ENCODE measurements at regions not wholly inside any gene's neighbourhood (a gene's known extent, or its start where the extent isn't known, plus 50 kb on each side); places are given as distances from the start of the nearest gene placed in this dataset.
"Not testable (repeated sequence)": the region's sequence is repeated elsewhere in the genome, so short reads cannot be mapped to it uniquely, and the experiment has no call there.

DNA sequence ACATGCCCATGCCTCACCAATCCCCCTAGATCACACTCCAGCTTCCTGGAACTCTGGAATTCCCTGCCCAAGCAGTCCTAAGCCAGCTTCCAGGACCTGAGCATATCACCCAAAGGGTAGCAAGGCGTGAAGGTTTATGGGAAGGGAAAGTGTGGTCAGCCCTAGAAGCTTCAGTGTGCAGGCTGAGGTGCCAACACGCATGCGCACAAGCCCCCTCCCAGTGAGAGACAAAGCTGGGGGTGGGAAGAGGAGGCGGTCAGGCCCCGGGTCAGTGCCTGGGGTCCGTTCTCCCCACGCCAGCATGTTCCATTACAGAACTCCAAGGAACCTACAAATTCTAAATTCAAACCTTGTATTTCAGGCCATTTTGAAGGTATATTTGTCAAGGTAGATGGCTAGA lies 103.6 kb upstream of the C7orf33 start:
- Histone ChIP-seq H3K27ac (ENCODE audit: low read depth, low read length) (no peak overlapping the region), H3K4me1 (ENCODE audit: control insufficient read depth, insufficient read depth, low read length) (no peaks in the 10 kb centered on the region), H3K36me3 (ENCODE audit: control insufficient read depth, insufficient read depth, low read length) (no peaks in the 10 kb centered on the region), H3K9ac (ENCODE audit: low read depth, low read length) (no peak overlapping the region), H3K9me3 (ENCODE audit: control insufficient read depth, insufficient read depth, low read length) (no peaks in the 10 kb centered on the region), H3K4me3 (ENCODE audit: low read depth, low read length) (no peak overlapping the region), H3K27me3 (ENCODE audit: control insufficient read depth, insufficient read depth, low read length) (no peaks in the 10 kb centered on the region)

DNA sequence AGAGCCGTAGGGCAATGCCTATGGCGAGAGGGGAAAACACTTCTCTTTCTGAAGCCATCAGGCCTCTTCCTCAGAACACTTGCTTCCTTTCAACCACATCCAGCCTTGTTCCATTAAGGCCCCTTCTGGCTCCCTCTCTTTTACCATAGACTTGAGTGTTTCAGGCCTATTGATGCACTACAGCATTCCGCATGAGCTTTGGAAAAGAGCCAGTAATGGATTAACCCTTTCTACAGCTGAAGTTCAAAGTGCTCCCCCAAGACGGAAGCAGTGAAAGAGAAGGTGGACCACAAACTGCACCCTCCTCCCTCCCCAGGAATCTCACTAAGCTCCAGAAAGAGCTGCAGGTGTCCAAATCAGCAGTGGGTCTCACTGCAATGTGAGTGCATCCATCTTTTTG lies 102.7 kb upstream of the C7orf33 start:
- Histone ChIP-seq H3K9me3 (ENCODE audit: control insufficient read depth, insufficient read depth, low read length) (0 out of 2 replicates have a peak, but pooled peaks cover 5% of the 10 kb centered on the region), H3K4me3 (ENCODE audit: low read depth, low read length) (no peak overlapping the region), H3K36me3 (ENCODE audit: control insufficient read depth, insufficient read depth, low read length) (no peaks in the 10 kb centered on the region), H3K27ac (ENCODE audit: low read depth, low read length) (no peak overlapping the region), H3K27me3 (ENCODE audit: control insufficient read depth, insufficient read depth, low read length) (no peaks in the 10 kb centered on the region), H3K4me1 (ENCODE audit: control insufficient read depth, insufficient read depth, low read length) (no peaks in the 10 kb centered on the region), H3K9ac (ENCODE audit: low read depth, low read length) (no peak overlapping the region)

GRCh38 chr7:148489678-148490077 lies 100.9 kb upstream of the C7orf33 start:
- Histone ChIP-seq H3K9me3 (ENCODE audit: control insufficient read depth, insufficient read depth, low read length) (0 out of 2 replicates have a peak, but pooled peaks cover 5% of the 10 kb centered on the region), H3K4me3 (ENCODE audit: low read depth, low read length) (no peak overlapping the region), H3K36me3 (ENCODE audit: control insufficient read depth, insufficient read depth, low read length) (no peaks in the 10 kb centered on the region), H3K9ac (ENCODE audit: low read depth, low read length) (no peak overlapping the region), H3K27ac (ENCODE audit: low read depth, low read length) (no peak overlapping the region), H3K27me3 (ENCODE audit: control insufficient read depth, insufficient read depth, low read length) (no peaks in the 10 kb centered on the region), H3K4me1 (ENCODE audit: control insufficient read depth, insufficient read depth, low read length) (no peaks in the 10 kb centered on the region)

DNA sequence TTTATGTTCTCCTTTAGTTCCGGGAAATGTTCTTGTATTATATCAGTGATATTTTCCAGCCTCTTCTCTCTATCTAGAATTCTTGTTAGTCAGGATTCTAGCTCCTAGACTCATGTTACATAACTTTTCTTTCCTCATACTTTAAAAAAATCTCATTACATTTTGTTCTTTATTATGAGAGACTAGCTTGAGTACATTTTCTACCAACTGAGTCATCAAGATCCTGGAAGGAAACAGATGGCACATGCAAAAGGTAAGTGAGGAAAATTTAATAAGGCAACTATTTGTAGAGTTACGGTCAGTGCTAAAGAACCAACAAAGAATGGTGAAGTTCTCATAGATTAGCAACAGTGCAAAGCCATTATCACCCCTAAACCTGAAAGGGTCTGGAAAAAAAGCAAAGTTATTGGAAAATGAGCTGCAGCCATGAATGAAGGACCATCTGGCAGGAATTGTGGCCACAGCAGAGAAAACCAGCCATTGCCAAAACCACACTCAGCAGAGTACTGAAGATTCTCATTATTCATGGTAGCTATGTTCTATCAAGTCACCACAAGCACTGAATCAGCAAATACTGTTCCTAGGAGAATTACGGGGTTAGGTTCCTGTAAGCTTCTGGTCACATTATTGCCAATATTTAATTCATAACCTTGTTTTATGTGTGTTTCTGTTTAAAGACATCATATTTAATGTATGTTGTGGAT lies 98.3 kb upstream of the C7orf33 start:
- Histone ChIP-seq H3K4me1 (ENCODE audit: control insufficient read depth, insufficient read depth, low read length) (no peaks in the 10 kb centered on the region), H3K36me3 (ENCODE audit: control insufficient read depth, insufficient read depth, low read length) (no peaks in the 10 kb centered on the region), H3K4me3 (ENCODE audit: low read depth, low read length) (no peak overlapping the region), H3K27me3 (ENCODE audit: control insufficient read depth, insufficient read depth, low read length) (no peaks in the 10 kb centered on the region), H3K9ac (ENCODE audit: low read depth, low read length) (no peak overlapping the region), H3K27ac (ENCODE audit: low read depth, low read length) (no peak overlapping the region), H3K9me3 (ENCODE audit: control insufficient read depth, insufficient read depth, low read length) (0 out of 2 replicates have a peak, but pooled peaks cover 5% of the 10 kb centered on the region)

DNA sequence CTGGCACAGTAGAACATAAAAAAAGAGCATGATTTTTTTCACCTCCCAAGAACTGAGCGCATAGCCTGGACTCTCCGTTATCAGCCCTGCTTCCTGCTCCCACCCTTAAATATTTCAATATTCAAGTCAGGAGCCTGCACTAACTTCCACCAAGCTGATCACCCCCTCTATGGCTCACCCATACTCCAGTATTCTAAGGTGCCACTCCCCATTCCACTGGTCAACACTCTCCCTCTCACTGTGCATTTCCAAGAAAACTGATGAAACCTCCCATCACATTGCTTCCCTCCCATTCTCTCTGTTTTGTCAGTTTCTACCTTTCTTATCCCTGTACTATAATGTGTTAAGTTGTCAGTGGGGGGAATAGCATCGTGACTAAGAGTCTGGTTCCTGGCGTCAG lies 95.0 kb upstream of the C7orf33 start:
- Histone ChIP-seq H3K9ac (ENCODE audit: low read depth, low read length) (no peak overlapping the region), H3K27ac (ENCODE audit: low read depth, low read length) (no peak overlapping the region)

DNA sequence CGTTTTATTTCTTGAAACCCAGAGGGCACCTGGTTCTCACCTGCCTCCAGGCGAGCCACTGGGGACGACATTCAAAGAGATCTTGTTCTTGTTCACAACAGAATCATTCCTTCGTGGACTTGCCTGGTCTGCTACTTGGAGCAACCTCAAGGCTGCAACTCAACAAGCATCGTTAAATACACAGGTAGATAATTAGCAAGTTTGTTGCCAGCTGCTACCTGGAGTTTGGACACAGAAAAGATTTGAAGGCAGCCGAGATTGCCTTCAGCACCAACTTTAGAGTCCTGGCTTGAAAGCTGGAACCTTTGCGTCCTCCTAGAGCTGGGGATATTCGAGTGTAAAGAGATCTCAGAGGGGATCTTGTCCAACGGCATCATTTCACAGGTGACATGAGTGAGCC lies 89.6 kb upstream of the C7orf33 start:
- Histone ChIP-seq H3K4me1 (ENCODE audit: control insufficient read depth, insufficient read depth, low read length) (peaks cover 25% of the 10 kb centered on the region), H3K9me3 (ENCODE audit: control insufficient read depth, insufficient read depth, low read length) (no peaks in the 10 kb centered on the region), H3K27ac (ENCODE audit: low read depth, low read length) (peak overlapping the region; percentile 49), H3K4me3 (ENCODE audit: low read depth, low read length) (no peak overlapping the region), H3K9ac (ENCODE audit: low read depth, low read length) (no peak overlapping the region), H3K36me3 (ENCODE audit: control insufficient read depth, insufficient read depth, low read length) (no peaks in the 10 kb centered on the region), H3K27me3 (ENCODE audit: control insufficient read depth, insufficient read depth, low read length) (0 out of 2 replicates have a peak, but pooled peaks cover 3% of the 10 kb centered on the region)

More for the DNA sequence above, 95.0 kb upstream of the C7orf33 start:
- no peaks in the 10 kb centered on the region for H3K36me3 ChIP-seq (ENCODE audit: control insufficient read depth, insufficient read depth, low read length)
- no peaks in the 10 kb centered on the region for H3K4me1 ChIP-seq (ENCODE audit: control insufficient read depth, insufficient read depth, low read length)
- 0 out of 2 replicates have a peak, but pooled peaks cover 5% of the 10 kb centered on the region for H3K9me3 ChIP-seq (ENCODE audit: control insufficient read depth, insufficient read depth, low read length)
- no peak overlapping the region for H3K4me3 ChIP-seq (ENCODE audit: low read depth, low read length)
- H3K27me3 ChIP-seq (ENCODE audit: control insufficient read depth, insufficient read depth, low read length) = no peaks in the 10 kb centered on the region

GRCh38 chr7:148503900-148504487 lies 86.6 kb upstream of the C7orf33 start:
- Histone ChIP-seq H3K9ac (ENCODE audit: low read depth, low read length) (no peak overlapping the region), H3K4me3 (ENCODE audit: low read depth, low read length) (no peak overlapping the region), H3K27me3 (ENCODE audit: control insufficient read depth, insufficient read depth, low read length) (0 out of 2 replicates have a peak, but pooled peaks cover 3% of the 10 kb centered on the region), H3K4me1 (ENCODE audit: control insufficient read depth, insufficient read depth, low read length) (peaks cover 25% of the 10 kb centered on the region), H3K27ac (ENCODE audit: low read depth, low read length) (no peak overlapping the region), H3K9me3 (ENCODE audit: control insufficient read depth, insufficient read depth, low read length) (no peaks in the 10 kb centered on the region), H3K36me3 (ENCODE audit: control insufficient read depth, insufficient read depth, low read length) (no peaks in the 10 kb centered on the region)

DNA sequence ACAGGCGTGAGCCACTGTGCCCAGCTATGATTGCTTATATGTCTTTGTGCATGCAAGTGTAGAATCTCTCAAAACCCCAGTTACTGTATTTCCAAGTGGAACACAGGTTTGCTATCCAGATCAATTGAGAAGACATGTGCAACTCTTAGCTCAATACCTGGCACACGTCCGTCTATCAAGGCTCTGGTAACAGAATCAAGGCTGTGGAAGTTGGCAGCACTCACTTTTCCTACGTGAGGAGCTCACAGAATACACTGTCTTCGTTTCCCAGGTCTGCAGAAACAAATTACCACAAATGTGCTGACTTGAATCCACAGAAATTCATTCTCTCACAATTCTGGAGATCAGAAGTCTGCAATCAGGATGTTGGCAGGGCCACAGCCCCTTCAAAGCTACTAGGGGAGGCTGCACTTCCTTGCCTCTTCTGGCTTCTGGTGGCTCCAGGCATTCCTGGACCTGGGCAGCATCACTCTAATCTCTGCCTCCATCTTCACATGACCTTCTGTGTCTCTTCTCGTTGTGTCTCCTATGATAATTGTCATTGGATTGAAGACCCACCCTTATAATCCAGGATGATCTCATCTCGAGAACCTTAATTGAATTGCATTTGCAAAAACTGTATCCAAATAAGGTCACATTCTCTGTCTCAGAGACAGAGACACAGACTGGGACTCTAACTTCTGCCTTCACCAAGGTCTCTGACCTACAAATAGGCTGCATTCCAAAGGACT lies 84.8 kb upstream of the C7orf33 start:
- Histone ChIP-seq H3K9me3 (ENCODE audit: control insufficient read depth, insufficient read depth, low read length) (no peaks in the 10 kb centered on the region), H3K9ac (ENCODE audit: low read depth, low read length) (no peak overlapping the region), H3K4me3 (ENCODE audit: low read depth, low read length) (no peak overlapping the region), H3K4me1 (ENCODE audit: control insufficient read depth, insufficient read depth, low read length) (peaks cover 25% of the 10 kb centered on the region), H3K27ac (ENCODE audit: low read depth, low read length) (no peak overlapping the region), H3K36me3 (ENCODE audit: control insufficient read depth, insufficient read depth, low read length) (no peaks in the 10 kb centered on the region), H3K27me3 (ENCODE audit: control insufficient read depth, insufficient read depth, low read length) (0 out of 2 replicates have a peak, but pooled peaks cover 3% of the 10 kb centered on the region)

- not testable (repeated sequence) for H3K36me3 ChIP-seq (ENCODE audit: control insufficient read depth, insufficient read depth, low read length); H3K9me3 ChIP-seq (ENCODE audit: control insufficient read depth, insufficient read depth, low read length); H3K27ac ChIP-seq (ENCODE audit: low read depth, low read length); H3K9ac ChIP-seq (ENCODE audit: low read depth, low read length); H3K27me3 ChIP-seq (ENCODE audit: control insufficient read depth, insufficient read depth, low read length); H3K4me3 ChIP-seq (ENCODE audit: low read depth, low read length)
- peaks cover 15% of the 10 kb centered on the region for H3K4me1 ChIP-seq (ENCODE audit: control insufficient read depth, insufficient read depth, low read length)
Observed at GRCh38 chr7:148507064-148507573, 83.4 kb upstream of the C7orf33 start.

DNA sequence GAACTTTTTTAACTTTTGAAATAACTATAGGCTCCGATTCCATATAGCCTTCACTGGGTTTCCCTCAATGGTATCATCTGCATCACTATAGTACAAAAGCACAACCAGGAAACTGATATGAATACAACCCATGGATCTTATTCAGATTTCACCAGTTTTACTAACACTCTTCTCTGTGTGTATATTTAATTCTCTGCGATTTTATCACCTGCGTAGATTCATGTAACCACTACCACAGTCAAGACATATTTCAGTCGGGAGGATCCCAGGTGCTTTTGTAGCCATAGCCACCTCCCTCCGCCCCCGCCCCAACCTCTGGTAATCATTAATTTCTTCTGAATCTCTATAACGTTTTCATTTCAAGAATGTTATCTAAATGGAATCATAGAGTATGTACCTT lies 82.8 kb upstream of the C7orf33 start:
- peaks cover 10% of the 10 kb centered on the region for H3K4me1 ChIP-seq (ENCODE audit: control insufficient read depth, insufficient read depth, low read length)
- no peak overlapping the region for H3K9ac ChIP-seq (ENCODE audit: low read depth, low read length)
- H3K4me3 ChIP-seq (ENCODE audit: low read depth, low read length) = no peak overlapping the region
- no peak overlapping the region for H3K27ac ChIP-seq (ENCODE audit: low read depth, low read length)
- H3K27me3 ChIP-seq (ENCODE audit: control insufficient read depth, insufficient read depth, low read length) = no peaks in the 10 kb centered on the region
- H3K9me3 ChIP-seq (ENCODE audit: control insufficient read depth, insufficient read depth, low read length) = no peaks in the 10 kb centered on the region
- no peaks in the 10 kb centered on the region for H3K36me3 ChIP-seq (ENCODE audit: control insufficient read depth, insufficient read depth, low read length)

- Histone ChIP-seq H3K36me3 (ENCODE audit: control insufficient read depth, insufficient read depth, low read length) (no peaks in the 10 kb centered on the region), H3K4me3 (ENCODE audit: low read depth, low read length) (no peak overlapping the region), H3K27me3 (ENCODE audit: control insufficient read depth, insufficient read depth, low read length) (no peaks in the 10 kb centered on the region), H3K9me3 (ENCODE audit: control insufficient read depth, insufficient read depth, low read length) (no peaks in the 10 kb centered on the region), H3K27ac (ENCODE audit: low read depth, low read length) (no peak overlapping the region), H3K4me1 (ENCODE audit: control insufficient read depth, insufficient read depth, low read length) (no peaks in the 10 kb centered on the region), H3K9ac (ENCODE audit: low read depth, low read length) (no peak overlapping the region)
Observed at GRCh38 chr7:148514236-148514635, 76.3 kb upstream of the C7orf33 start.

Measured in HUES48 (cell line).